Gastrocnemius medialis (tissue), 4 donors: ENCODE measurements at regions not wholly inside any gene's neighbourhood (a gene's known extent, or its start where the extent isn't known, plus 50 kb on each side); places are given as distances from the start of the nearest gene placed in this dataset.
"Not testable (repeated sequence)": the region's sequence is repeated elsewhere in the genome, so short reads cannot be mapped to it uniquely, and the experiment has no call there.

Source experiments
- ATAC-seq, 2 donors: fragments of 150-250 bp; one replicate each; pipeline ENCODE4 v1.9.1; 2016
- DNase-seq, 2 donors: peaks; one replicate each; pipeline ENCODE4 v3.0.0-alpha.2; 2019
- H3K27ac ChIP-seq, 4 donors: fragments of 200-600 bp; sonication (generic); 1 replicate in 1 of 4; 2 replicates in 3 of 4; pipeline ENCODE4 v1.5.1; 2016 to 2018; ENCODE audit warnings: mild to moderate bottlenecking in 2 of 4, moderate library complexity in 1 of 4
- H3K27me3 ChIP-seq, 3 donors: fragments of 200-600 bp; sonication (generic) in 2 of 3; 1 replicate in 1 of 3; 2 replicates in 2 of 3; pipeline versions ENCODE4 v1.5.1 to v1.6.0; 2016 to 2019; ENCODE audit warnings: mild to moderate bottlenecking in 1 of 3, moderate library complexity in 1 of 3
- H3K36me3 ChIP-seq, 2 donors: fragments of 200-600 bp; sonication (generic) in 1 of 2; one replicate each; pipeline ENCODE4 v1.5.1; 2017 to 2018
- H3K4me1 ChIP-seq, 2 donors: fragments of 200-600 bp; sonication (generic) in 1 of 2; one replicate each; pipeline ENCODE4 v1.5.1; 2016 to 2017; ENCODE audit warnings: mild to moderate bottlenecking in 2 of 2
- H3K4me3 ChIP-seq, 4 donors: fragments of 200-600 bp; sonication (generic) in 3 of 4; 1 replicate in 1 of 4; 2 replicates in 3 of 4; pipeline ENCODE4 v1.5.1; 2016 to 2019; ENCODE audit warnings: mild to moderate bottlenecking in 2 of 4
- H3K9me3 ChIP-seq, 3 donors: fragments of 200-600 bp; sonication (generic) in 2 of 3; 1 replicate in 1 of 3; 2 replicates in 2 of 3; pipeline ENCODE4 v1.5.1; 2016 to 2019
- CTCF ChIP-seq, 5 experiments: fragments of 450-650 bp in 3 of 5; fragments of 200-600 bp in 2 of 5; sonication (generic) in 2 of 5; IDR thresholded peaks in 4 of 5; conservative IDR thresholded peaks in 1 of 5; 1 replicate in 4 of 5; 2 replicates in 1 of 5; pipeline ENCODE4 v1.5.1; 2016 to 2019; ENCODE audit warnings: antibody characterized with exemption in 5 of 5, mild to moderate bottlenecking in 3 of 5, moderate library complexity in 3 of 5
- POLR2A ChIP-seq, 2 donors: fragments of 450-650 bp; IDR thresholded peaks; one replicate each; pipeline ENCODE4 v1.6.1; 2017; ENCODE audit warnings: antibody characterized with exemption in 2 of 2, mild to moderate bottlenecking in 2 of 2, moderate library complexity in 2 of 2
- in situ Hi-C, 4 donors: fragments of 200-750 bp; cut with MboI; loops; one replicate each; pipeline versions ENCODE4 v1.15.0 to v1.8.0; 2017; ENCODE audit warnings: low sequenced_read_pairs in 4 of 4
- intact Hi-C: fragments of 100-400 bp; cut with DNase I; formaldehyde crosslinking; loops from one replicate; pipeline ENCODE4 v1.15.1; 2023; ENCODE audit warnings: low total_unique reads

- H3K27ac ChIP-seq: no peak overlapping the region
- H3K27me3 ChIP-seq: no peaks in the 10 kb centered on the region
- H3K36me3 ChIP-seq: no peaks in the 10 kb centered on the region
- no peak for ATAC-seq
- no peak for DNase-seq
- intact Hi-C loops: no loop called here
- no peak for TF ChIP-seq POLR2A (IDR thresholded peaks at IDR 0.05)
- TF ChIP-seq CTCF (IDR thresholded peaks at IDR 0.05 in 4 of 5, conservative IDR thresholded peaks at IDR 0.05 in 1 of 5): no peak
- H3K4me3 ChIP-seq: no peak overlapping the region
- no peaks in the 10 kb centered on the region for H3K9me3 ChIP-seq
- in situ Hi-C loops: no loop called here
- H3K4me1 ChIP-seq: no peaks in the 10 kb centered on the region
These were observed 1163.2 kb upstream of the SORCS1 start for GRCh38 chr10:108327706-108328105.

- TF ChIP-seq CTCF (IDR thresholded peaks at IDR 0.05 in 4 of 5, conservative IDR thresholded peaks at IDR 0.05 in 1 of 5) (no peak), POLR2A (IDR thresholded peaks at IDR 0.05) (no peak)
- in situ Hi-C loops (no loop called here), intact Hi-C loops (no loop called here)
- Histone ChIP-seq H3K4me1 (no peaks in the 10 kb centered on the region), H3K9me3 (no peaks in the 10 kb centered on the region), H3K27me3 (no peaks in the 10 kb centered on the region), H3K36me3 (no peaks in the 10 kb centered on the region), H3K4me3 (no peak overlapping the region), H3K27ac (no peak overlapping the region)
- no peak for ATAC-seq
- no peak for DNase-seq
These were observed 1158.8 kb upstream of the SORCS1 start for GRCh38 chr10:108323274-108323798.

- TF ChIP-seq CTCF (IDR thresholded peaks at IDR 0.05 in 4 of 5, conservative IDR thresholded peaks at IDR 0.05 in 1 of 5) (no peak), POLR2A (IDR thresholded peaks at IDR 0.05) (no peak)
- Histone ChIP-seq H3K36me3 (no peaks in the 10 kb centered on the region), H3K27ac (no peak overlapping the region), H3K27me3 (no peaks in the 10 kb centered on the region), H3K4me3 (no peak overlapping the region), H3K9me3 (no peaks in the 10 kb centered on the region), H3K4me1 (no peaks in the 10 kb centered on the region)
- in situ Hi-C loops: no loop called here
- DNase-seq (no peak), ATAC-seq (no peak)
- intact Hi-C loops: no loop called here
These were observed 1155.1 kb upstream of the SORCS1 start for GRCh38 chr10:108319434-108320222.

- H3K27me3 ChIP-seq, H3K4me3 ChIP-seq, in situ Hi-C loops, H3K9me3 ChIP-seq, intact Hi-C loops, H3K4me1 ChIP-seq, DNase-seq, H3K36me3 ChIP-seq, H3K27ac ChIP-seq, ATAC-seq: not testable (repeated sequence)
These were observed 1151.1 kb upstream of the SORCS1 start for GRCh38 chr10:108315636-108316035.

- intact Hi-C loops (no loop called here), in situ Hi-C loops (no loop called here)
- no peak for ATAC-seq
- Histone ChIP-seq H3K4me3 (no peak overlapping the region), H3K4me1 (no peaks in the 10 kb centered on the region), H3K27ac (no peak overlapping the region), H3K27me3 (no peaks in the 10 kb centered on the region), H3K9me3 (no peaks in the 10 kb centered on the region), H3K36me3 (no peaks in the 10 kb centered on the region)
- TF ChIP-seq POLR2A (IDR thresholded peaks at IDR 0.05): no peak
- TF ChIP-seq CTCF (IDR thresholded peaks at IDR 0.05 in 4 of 5, conservative IDR thresholded peaks at IDR 0.05 in 1 of 5): no peak
- no peak for DNase-seq
These were observed 1143.4 kb upstream of the SORCS1 start for GRCh38 chr10:108307925-108308312.
